ENCODE measurements at regions not wholly inside any gene's neighbourhood (a gene's known extent, or its start where the extent isn't known, plus 50 kb on each side); places are given as distances from the start of the nearest gene placed in this dataset.

DNA sequence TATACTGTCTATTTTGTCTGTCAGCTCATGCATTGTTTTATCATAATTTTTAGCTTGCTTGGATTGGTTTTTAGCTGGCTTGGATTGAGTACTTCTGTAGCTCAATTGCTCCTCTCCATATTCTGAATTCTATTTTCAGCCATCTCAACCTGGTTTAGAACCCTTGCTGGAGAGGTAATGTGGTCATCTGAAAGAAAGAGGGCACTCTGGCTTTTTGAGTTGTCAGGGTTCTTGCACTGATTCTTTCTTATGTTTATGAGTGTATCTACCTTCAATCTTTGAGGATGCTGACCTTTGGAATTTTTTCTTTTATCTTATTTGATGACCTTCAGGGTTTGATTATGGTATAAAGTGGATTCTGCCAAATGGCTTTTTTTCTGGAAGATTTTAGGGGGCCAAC lies 632.7 kb upstream of the ID4 start:
- no peaks in the 10 kb centered on the region for H3K27me3 ChIP-seq (ENCODE audit: control insufficient read depth, low read length)
- H3K79me2 ChIP-seq (ENCODE audit: control insufficient read depth, low read length) = no peaks in the 10 kb centered on the region
- no peaks in the 10 kb centered on the region for H3K9me3 ChIP-seq (ENCODE audit: control insufficient read depth, insufficient read depth, low read length)
- no peaks in the 10 kb centered on the region for H3K4me1 ChIP-seq (ENCODE audit: control insufficient read depth, low read length)
- no peaks in the 10 kb centered on the region for H3K36me3 ChIP-seq (ENCODE audit: control insufficient read depth, low read length)
- no peak overlapping the region for H3K4me2 ChIP-seq (ENCODE audit: low read length)
- H3K9me2 ChIP-seq (replicated peaks; ENCODE audit: control insufficient read depth, low read length) = no peaks in the 10 kb centered on the region
- no peak overlapping the region for H3K27ac ChIP-seq (ENCODE audit: low read depth, low read length)
- H3F3A ChIP-seq (ENCODE audit: control insufficient read depth, insufficient read depth) = no peaks in the 10 kb centered on the region
- no peak overlapping the region for H3K4me3 ChIP-seq (ENCODE audit: low read length)
- TF ChIP-seq, protein P1, sequence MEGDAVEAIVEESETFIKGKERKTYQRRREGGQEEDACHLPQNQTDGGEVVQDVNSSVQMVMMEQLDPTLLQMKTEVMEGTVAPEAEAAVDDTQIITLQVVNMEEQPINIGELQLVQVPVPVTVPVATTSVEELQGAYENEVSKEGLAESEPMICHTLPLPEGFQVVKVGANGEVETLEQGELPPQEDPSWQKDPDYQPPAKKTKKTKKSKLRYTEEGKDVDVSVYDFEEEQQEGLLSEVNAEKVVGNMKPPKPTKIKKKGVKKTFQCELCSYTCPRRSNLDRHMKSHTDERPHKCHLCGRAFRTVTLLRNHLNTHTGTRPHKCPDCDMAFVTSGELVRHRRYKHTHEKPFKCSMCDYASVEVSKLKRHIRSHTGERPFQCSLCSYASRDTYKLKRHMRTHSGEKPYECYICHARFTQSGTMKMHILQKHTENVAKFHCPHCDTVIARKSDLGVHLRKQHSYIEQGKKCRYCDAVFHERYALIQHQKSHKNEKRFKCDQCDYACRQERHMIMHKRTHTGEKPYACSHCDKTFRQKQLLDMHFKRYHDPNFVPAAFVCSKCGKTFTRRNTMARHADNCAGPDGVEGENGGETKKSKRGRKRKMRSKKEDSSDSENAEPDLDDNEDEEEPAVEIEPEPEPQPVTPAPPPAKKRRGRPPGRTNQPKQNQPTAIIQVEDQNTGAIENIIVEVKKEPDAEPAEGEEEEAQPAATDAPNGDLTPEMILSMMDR (IDR thresholded peaks at IDR 0.05; ENCODE audit: low read depth, low read length, poor library complexity, severe bottlenecking) = peak; percentile 12
- TF ChIP-seq EZH2phosphoT487 (IDR thresholded peaks at IDR 0.05; ENCODE audit: borderline replicate concordance, low read length) = no peak
- no peaks in the 10 kb centered on the region for H4K20me1 ChIP-seq (ENCODE audit: control insufficient read depth, insufficient read depth, low read depth, low read length)

DNA sequence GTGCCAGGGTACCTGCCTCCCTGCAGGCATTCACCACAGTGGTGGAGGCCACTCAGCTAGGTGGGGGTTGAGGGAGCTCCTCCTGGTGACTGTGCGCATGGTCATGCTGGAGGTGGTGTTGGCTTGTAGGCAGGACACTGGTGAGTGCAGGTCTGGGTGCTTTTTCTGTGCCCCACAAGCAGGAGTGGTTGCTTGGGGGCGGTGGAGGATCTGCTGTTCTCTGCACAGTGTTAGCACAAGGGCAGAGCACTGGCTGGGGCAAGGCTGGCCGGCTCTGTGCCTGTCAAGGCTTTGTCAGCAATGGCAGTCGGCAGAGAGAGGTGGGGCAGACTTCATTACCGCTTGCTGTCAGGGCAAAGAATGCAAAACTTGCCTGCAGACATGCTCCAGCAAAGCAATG lies 632.1 kb upstream of the ID4 start:
- no peak overlapping the region for H3K27ac ChIP-seq (ENCODE audit: low read depth, low read length)
- no peaks in the 10 kb centered on the region for H3K79me2 ChIP-seq (ENCODE audit: control insufficient read depth, low read length)
- H4K20me1 ChIP-seq (ENCODE audit: control insufficient read depth, insufficient read depth, low read depth, low read length) = no peaks in the 10 kb centered on the region
- H3K36me3 ChIP-seq (ENCODE audit: control insufficient read depth, low read length) = no peaks in the 10 kb centered on the region
- no peaks in the 10 kb centered on the region for H3F3A ChIP-seq (ENCODE audit: control insufficient read depth, insufficient read depth)
- H3K27me3 ChIP-seq (ENCODE audit: control insufficient read depth, low read length) = no peaks in the 10 kb centered on the region
- H3K4me2 ChIP-seq (ENCODE audit: low read length) = no peak overlapping the region
- H3K4me1 ChIP-seq (ENCODE audit: control insufficient read depth, low read length) = no peaks in the 10 kb centered on the region
- TF ChIP-seq EZH2phosphoT487 (IDR thresholded peaks at IDR 0.05; ENCODE audit: borderline replicate concordance, low read length) = no peak
- TF ChIP-seq, protein P1 (IDR thresholded peaks at IDR 0.05; ENCODE audit: low read depth, low read length, poor library complexity, severe bottlenecking) = no peak
- no peak overlapping the region for H3K4me3 ChIP-seq (ENCODE audit: low read length)
- H3K9me3 ChIP-seq (ENCODE audit: control insufficient read depth, insufficient read depth, low read length) = no peaks in the 10 kb centered on the region
- no peaks in the 10 kb centered on the region for H3K9me2 ChIP-seq (replicated peaks; ENCODE audit: control insufficient read depth, low read length)

DNA sequence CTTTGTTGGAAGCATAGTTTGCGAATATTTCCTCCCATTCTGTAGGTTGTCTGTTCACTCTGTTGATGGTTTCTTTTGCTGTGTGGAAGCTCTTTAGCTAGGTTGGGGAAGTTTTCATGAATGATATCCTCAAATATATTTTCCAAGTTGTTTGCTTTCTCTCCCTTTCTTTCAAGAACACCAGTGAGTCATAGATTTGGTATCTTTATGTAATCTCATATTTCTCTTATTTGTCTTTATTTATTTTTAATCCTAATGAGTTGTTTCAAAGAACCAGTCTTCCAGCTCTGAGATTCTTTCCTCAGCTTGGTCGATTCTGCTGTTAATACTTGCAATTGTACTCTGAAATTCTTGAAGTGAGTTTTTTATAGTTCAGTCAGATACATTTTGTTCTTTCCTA lies 628.0 kb upstream of the ID4 start:
- no peaks in the 10 kb centered on the region for H3K4me1 ChIP-seq (ENCODE audit: control insufficient read depth, low read length)
- TF ChIP-seq, protein P1 (IDR thresholded peaks at IDR 0.05; ENCODE audit: low read depth, low read length, poor library complexity, severe bottlenecking) = no peak
- TF ChIP-seq EZH2phosphoT487 (IDR thresholded peaks at IDR 0.05; ENCODE audit: borderline replicate concordance, low read length) = no peak

More for the DNA sequence above, 628.0 kb upstream of the ID4 start:
- no peaks in the 10 kb centered on the region for H3K79me2 ChIP-seq (ENCODE audit: control insufficient read depth, low read length)
- H3K27ac ChIP-seq (ENCODE audit: low read depth, low read length) = no peak overlapping the region
- no peaks in the 10 kb centered on the region for H3K27me3 ChIP-seq (ENCODE audit: control insufficient read depth, low read length)
- H3K4me3 ChIP-seq (ENCODE audit: low read length) = no peak overlapping the region
- H4K20me1 ChIP-seq (ENCODE audit: control insufficient read depth, insufficient read depth, low read depth, low read length) = no peaks in the 10 kb centered on the region
- no peaks in the 10 kb centered on the region for H3K9me2 ChIP-seq (replicated peaks; ENCODE audit: control insufficient read depth, low read length)
- no peaks in the 10 kb centered on the region for H3K9me3 ChIP-seq (ENCODE audit: control insufficient read depth, insufficient read depth, low read length)
- H3K4me2 ChIP-seq (ENCODE audit: low read length) = no peak overlapping the region
- H3K36me3 ChIP-seq (ENCODE audit: control insufficient read depth, low read length) = no peaks in the 10 kb centered on the region
- no peaks in the 10 kb centered on the region for H3F3A ChIP-seq (ENCODE audit: control insufficient read depth, insufficient read depth)
